HG03025 (cell line): ENCODE measurements at regions not wholly inside any gene's neighbourhood (a gene's known extent, or its start where the extent isn't known, plus 50 kb on each side); places are given as distances from the start of the nearest gene placed in this dataset.
"Not testable (repeated sequence)": the region's sequence is repeated elsewhere in the genome, so short reads cannot be mapped to it uniquely, and the experiment has no call there.

Source experiments
- ATAC-seq: cut with Tn5 transposase; IDR thresholded peaks from one replicate; pipeline ENCODE4 v1.9.1; 2021; ENCODE audit warnings: mild to moderate bottlenecking, moderate library complexity; ENCODE audit not compliant: unreplicated experiment, low FRiP score

DNA sequence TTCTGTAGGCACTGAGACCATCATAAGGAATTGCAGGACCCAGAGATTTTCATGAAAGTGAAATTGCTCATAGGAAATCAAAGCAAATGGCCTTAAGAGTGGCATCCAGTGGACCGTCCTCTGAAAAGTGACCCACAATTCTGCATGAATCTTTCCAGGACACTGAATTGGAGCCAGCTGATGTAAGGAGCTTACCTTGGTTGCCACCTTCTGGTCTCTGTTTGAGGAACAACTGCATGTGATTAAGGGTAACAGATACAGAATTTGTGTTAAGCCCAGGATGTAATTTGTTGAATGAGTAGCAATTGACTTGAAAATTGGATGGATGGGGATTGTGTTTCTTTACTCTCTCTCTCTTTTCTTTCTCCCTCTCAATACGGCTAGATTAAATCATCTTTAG lies 49.9 kb upstream of the GAS1 start:
- ATAC-seq, result no peak

DNA sequence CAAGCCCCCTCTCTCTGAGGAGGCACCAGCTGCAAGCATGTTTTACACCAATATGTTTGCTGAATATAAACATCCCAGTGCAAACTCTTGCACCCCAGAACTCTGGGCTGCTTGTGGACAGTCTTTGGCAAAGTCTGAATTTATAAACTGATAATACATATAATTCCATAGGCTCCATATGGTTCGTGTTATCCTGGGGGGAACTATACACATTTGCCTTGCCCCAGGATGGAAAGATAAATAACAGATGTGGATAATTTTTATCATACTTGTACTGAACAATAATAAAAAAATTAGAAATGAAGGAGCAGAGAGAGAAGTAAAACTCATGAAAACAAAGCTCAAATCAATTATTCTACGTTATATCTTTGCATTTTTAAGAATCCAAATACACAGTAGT lies 50.6 kb upstream of the GAS1 start:
- ATAC-seq, result no peak

DNA sequence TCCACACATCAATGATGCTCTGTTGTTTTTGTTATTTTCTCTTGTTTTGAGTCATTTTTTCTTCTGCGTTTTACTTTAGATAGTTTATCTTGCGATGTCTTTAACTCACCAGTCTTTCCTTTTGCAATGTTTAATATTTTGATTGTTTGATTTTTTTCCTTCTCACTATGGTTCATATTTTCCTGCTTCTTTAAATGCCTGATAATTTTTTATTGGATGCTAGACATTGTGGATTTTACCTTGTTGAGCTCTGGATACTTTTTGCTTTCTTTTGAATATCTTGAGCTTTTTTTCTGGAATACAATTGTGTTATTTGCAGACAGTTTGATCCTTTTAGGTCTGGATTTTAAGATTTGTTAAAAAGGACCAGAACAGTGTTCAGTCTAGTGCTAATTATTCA lies 55.2 kb upstream of the GAS1 start:
- ATAC-seq, result no peak

DNA sequence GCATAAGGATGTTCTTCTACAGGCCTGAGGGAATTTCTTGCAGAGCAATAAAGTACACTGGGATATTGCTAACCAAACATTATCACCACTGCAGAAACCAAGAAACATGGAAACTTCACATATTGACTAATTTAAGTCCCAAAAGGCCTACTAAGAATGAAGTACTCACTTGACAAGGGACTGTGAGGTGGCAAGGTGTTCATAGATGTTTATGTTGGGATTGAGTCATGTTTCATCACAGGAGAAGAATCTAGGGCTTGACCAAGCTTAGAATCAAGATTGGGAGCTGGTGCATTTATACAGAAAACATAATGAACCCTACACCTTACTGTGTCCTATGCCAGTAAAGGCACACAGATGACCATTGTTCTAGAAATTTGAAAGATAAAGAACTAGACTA lies 56.7 kb upstream of the GAS1 start:
- ATAC-seq, result no peak

DNA sequence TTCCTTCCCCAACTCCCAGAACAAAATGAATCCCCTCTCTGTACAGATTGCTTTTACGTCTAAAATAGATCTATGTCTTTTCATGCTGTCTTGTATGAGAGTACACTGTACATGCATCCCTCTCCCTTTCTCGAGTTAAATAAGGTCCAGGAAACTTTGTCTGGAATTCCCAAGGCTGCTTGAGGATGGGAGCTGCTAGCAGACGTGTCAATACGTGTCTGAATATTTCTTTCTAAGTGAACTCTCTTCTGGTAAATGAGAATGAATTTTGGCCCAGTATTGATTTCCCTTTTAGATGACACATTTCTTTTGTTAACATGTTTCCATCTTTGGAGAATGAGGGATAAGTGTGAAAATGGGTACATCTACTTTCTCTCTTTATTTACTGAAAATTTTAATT lies 59.6 kb upstream of the GAS1 start:
- no peak for ATAC-seq

DNA sequence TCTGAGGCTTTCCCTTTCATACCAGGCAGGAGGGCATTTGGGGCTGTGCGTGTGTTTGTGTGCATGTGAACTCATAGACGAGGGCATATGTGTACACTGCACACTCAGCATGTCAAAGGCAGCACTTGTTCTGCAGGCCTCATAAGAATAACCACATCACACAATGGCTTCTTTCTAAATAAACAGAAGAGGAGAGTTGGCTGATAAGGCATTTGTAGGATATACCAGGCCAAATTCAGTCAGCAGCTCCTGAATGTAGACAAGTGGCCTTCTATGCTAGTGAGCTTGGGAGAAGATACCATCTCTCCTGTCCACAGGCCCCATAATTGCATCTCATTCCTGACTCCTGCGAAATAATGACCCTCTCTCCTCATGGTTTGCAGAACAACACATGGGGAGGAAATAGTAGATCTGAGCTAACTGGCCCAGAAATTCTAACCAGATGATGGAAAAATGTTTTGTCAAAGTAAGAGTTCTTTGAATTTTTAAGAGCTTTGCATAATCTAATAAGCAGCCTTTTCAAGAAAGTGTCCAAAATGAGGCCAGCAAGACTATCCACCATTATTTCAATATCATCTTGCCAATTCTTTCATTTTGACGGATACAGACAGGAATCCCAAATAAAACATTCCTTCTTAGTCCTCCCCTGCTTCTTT lies 60.5 kb upstream of the GAS1 start:
- ATAC-seq, result no peak

DNA sequence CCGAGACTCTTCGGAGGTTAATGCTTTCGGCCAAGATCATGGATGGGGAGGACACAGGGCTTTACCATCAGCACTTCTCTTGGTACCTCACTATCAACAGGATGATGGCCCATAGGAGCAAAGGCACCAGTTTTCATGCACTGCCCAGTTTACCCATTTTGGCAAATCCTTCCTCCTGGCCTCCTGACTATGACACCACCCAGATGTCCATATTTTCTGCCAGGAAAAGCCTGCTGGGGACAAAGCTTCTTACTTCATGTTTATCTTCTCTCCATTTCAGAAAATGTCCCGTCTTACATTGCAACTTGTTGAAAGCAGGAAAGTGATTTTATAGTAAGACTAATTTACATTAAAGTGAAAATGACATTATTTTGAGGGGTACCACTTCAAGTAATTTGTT lies 61.4 kb upstream of the GAS1 start:
- no peak for ATAC-seq

DNA sequence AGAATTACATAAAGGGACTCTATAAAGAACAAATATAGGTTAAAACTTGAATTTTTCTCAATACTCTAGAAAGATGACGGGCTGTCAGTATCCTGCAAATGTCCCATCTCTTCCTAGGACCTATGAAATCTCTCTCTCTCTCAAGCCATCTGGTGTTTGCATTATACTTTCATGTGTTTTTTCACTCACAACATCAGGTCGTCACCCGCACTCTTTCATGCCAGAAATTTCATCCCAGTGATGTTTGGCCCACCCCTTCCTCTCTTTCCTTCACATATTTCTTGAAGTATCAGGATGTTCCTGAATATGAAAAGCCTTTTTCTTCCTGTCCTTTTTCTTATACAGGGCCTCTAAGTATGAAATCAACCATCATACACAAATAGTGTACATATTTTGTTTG lies 63.3 kb upstream of the GAS1 start:
- no peak for ATAC-seq

DNA sequence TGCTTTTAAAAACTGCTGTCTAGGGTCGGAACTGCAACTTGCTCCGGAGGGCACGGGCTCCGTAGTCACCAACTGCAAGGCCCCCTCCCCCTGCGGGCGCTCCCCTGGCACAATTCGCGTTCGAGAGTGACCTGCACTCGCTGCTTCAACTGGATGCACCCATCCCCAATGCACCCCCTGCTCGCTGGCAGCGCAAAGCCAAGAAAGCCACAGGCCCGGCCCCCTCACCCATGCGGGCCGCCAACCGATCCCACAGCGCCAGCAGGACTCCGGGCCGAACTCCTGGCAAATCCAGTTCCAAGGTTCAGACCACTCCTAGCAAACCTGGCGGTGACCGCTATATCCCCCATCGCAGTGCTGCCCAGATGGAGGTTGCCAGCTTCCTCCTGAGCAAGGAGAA lies 64.2 kb upstream of the GAS1 start:
- ATAC-seq, result no peak

DNA sequence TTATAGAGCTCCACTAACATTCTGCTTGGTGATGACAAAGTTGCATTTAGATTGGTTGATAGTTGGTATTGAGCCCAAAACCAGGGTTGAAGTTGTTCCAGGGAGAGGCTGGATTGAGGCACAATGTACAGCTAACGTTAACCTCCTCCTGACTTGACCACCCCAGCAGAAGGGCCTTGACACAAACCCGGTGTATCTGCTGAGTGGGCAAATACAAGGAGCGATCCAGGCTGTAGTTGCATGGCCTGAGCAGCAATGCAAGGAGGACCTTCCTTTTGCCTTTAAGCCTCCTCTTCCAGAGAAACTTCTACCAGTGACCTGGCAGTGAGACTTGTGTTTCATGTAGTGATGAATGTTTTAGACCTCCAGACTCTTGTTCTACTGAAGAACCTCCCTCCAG lies 66.2 kb upstream of the GAS1 start:
- no peak for ATAC-seq

DNA sequence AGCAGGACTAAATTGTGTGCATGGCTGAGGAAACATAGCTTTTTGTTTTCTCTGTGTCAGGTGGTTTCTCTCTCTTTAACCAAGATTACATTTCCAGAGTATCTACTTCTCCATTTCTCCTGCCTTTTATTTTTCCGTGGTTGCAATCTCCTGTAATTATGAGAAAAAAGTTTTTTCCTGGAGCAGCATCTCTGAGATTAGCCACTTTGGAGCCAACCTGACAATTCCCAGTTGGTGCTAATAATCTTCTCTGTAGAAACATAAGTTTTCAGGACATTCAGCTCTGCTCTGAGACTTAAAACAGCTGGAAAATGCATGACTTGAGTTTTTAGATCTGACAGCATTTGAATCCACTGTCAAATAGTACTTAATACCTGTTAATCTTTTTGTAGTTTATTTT lies 67.1 kb upstream of the GAS1 start:
- ATAC-seq, result no peak

DNA sequence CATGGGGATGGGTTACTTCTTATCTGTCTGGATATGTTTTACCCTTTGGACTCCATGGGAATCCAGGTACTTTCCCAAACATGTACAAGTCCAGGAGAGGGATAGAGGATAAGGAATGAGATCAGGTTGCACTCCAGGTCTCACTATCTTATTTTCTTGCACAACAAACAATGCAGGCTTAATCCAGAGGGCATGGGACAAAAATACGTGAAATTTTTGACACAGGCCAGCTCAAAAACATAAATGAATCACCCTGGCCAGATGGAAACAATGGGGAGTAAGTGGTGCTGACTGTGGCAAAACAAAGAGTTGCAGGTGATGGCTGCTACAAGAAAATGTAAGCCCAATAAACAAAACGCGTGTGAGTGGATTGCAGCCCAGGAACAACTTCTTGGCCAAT lies 69.4 kb upstream of the GAS1 start:
- ATAC-seq, result no peak

DNA sequence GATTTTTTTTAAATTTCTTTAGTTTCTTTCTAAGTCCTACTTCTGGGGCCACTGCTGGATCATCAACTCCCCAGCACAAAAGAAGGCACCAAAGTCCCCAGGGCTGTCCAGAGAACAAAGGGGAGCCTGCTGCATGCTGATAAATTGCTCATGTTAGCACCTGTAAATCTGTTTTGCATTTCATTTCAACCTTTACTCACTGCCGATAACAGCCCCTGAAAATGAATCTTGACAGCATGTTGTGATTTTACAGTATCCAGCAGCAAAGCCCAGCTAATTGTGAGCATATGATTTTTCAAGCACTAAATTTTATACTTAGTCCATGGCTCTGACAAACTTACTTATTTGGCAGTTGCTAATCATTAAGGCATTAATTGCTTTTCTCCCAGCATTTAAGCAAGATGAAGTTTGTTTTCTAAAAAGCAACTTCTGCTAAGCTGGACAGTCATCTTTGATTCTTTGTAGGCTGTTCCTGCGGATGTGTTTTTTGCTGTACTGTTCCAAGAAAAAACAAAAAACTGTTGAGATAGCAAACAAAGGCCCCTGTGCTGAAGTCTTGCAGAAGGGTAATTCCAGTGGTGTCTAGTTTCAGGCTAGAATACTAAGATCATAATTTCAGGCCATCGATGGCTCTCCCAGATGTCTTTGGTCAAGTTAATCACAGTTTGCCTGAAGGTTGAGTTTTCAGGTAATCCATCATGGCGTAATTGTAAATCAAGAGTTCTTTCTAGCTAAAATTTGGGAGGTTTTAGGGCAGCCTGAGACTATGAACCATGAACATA lies 73.1 kb upstream of the GAS1 start:
- no peak for ATAC-seq

DNA sequence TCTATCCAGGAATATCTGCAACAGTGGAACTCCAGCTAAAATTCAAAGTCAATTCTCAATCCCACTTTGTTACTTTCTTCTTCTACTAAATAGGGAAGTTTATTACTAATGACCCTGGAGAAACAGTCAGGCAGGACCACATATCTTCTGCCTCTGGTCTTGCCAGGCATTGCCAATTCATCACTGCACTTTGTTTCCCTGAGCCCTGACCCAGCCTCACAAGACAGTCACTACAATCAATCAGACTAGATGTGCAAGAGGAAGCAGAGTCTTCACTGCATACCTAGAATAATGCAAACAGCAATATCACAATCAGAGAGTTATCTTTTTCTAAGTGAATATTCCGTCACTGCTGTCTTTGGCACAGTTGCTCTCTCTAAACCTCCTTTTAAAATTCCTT lies 74.9 kb upstream of the GAS1 start:
- ATAC-seq, result no peak

DNA sequence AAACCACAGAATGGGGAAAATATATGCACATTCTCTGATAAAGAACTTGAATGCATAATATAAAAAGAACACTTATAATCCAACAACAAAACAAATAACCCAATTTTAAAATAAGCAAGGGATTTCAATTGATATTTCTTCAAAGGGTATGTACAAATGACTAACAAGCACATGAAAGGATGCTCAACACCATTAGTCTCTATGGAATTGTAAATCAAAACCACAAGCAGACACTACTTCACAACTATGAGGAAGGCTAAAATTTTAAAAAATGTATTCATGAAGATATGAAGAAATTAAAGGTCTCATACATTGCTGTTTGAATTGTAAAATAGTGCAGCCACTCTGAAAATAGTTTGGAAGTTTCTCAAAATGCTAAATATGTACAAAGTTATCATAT lies 78.9 kb upstream of the GAS1 start:
- ATAC-seq, result no peak

DNA sequence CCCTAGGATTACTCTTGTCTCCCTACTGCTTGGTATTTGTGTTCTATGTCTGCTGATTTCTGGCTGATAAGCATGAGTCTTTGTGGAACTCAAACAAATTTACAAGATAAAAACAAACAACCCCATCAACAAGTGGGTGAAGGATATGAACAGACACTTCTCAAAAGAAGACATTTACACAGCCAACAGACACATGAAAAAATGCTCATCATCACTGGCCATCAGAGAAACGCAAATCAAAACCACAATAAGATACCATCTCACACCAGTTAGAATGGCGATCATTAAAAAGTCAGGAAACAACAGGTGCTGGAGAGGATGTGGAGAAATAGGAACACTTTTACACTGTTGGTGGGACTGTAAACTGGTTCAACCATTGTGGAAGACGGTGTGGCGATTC lies 81.5 kb upstream of the GAS1 start:
- not testable (repeated sequence) for ATAC-seq

DNA sequence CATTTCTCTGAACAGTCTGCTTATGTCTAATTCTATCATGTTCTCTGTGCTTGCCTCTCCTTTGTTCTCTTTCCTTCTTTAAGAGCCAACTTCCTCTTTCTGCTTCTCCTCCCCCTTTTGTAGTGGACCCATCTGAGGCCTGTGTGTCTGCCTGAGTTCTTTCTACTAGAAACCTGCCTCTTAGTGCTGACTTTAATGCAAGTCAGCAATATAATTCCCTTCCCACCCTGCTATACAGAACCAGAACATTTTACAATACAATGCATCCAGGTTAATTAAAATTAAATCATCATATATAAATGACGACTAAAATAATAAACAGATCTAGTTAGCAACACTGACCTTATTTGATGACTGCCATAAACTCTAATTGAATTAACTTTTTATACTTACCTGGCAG lies 82.6 kb upstream of the GAS1 start:
- ATAC-seq, result no peak

DNA sequence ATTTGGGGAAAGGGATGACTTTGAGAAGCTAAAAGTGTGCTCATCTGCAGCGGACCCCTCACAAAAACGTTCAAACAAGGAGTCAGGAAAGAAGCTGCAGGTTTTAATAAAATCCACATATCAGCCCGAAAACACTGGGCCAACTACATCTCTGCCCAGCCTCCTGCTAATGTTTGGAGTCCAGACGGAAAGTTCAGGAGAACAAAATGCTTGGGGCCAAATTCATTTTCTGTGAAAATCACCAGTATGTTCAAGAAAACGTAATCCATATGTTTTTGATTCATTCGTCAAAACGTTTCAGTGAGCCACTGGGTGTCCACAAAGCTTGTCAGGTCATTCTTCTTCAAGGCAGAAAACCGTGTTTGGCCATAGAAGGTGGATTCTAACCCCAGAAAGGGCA lies 87.5 kb upstream of the GAS1 start:
- no peak for ATAC-seq

DNA sequence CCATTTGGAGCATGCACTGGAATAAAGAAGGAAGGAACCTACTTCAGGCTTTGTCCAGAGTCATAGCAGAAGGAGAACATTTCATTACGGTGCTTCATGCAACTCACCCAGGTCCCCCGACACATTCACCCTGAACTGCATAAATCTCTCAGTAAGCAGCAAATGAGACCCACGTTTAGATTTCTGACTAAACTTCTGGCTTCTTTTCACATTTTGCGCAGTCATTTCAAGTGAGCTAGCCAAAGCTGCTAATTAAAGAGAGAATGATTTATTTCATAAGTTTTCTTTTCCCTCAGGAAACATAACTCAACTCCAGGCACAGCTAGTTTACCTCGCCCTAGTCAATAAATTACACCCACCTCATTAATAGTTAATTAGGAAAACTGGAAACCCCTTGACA lies 88.6 kb upstream of the GAS1 start:
- ATAC-seq, result no peak

DNA sequence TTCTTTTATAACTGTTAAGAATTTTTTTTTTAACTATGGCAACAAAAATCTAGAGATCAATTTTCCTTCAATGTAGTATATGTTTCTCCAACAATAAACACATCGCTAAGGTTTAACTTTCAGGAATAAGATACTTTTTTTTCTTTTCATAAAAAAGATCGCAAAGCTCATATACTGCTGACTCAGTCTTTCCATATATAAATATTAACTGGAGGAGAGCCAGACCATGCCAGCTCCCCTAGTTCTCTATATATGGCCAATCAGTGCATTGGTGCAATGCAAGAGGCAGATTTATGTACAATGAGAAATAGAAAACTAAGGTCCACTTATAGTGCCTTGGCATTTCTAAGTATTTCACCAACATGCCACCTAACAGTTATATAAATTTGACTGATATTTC lies 89.2 kb upstream of the GAS1 start:
- no peak for ATAC-seq

DNA sequence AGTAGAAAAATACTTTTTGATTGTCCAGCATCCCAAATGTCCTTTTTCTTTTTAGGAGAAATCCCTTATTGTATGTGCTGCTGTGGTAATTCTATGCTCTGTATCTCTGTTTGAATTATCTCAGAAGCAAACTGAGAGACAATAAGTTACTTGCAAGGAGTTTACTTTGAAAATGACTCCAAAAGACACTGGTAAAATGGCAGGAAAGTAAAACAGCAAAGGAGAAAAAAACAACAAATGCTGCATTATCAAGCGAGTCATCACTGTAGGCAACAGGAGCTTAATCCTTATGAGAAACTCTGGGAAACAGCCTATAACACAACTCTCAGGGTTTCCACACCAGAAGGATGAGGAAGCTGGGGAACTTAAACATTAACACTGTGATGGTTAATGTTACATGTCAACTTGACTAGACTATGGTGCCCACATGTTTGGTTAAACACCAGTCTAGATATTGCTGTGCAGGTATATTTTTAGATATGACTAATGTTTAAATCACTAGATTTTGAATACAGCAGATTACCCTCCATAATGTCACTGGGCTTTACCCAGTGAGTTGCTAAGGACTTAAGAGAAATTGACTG lies 92.6 kb upstream of the GAS1 start:
- no peak for ATAC-seq

DNA sequence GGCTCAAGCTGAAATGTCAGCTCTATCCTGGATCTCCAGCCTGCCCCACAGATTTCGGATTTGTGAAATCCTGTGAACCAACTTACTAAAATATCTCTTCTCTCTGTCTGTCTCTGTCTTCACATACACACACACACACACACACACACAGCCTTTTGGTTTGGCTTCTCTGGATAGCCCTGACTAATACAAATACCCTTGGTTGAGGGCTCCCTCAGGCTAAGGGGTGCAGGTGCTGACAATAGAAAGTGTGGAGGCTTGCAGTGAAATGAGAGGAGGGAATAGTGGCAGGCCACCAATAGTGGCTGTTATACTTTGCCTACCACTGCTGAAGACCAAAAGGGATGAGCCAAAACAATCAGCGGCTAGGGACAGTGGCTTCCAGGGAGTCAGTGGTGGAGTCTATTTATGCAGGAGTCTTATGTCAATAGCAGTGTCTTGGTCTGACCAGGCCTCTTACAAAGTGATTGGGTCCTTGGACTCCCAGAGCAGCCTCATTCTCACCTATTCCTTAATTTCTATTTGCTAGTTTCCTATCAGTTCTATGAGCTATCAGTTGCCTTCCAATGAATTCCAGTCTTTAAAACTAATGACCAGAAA lies 93.2 kb upstream of the GAS1 start:
- ATAC-seq, result no peak
